ENCODE measurements at regions not wholly inside any gene's neighbourhood (a gene's known extent, or its start where the extent isn't known, plus 50 kb on each side); places are given as distances from the start of the nearest gene placed in this dataset.
A peak's percentile ranks its signal among the peaks of the same experiment; 100 is the strongest.

- H3K27ac Mint-ChIP-seq = no peak overlapping the region
- H3K36me3 Mint-ChIP-seq = no peaks in the 10 kb centered on the region
- no peak for DNase-seq
- H3K27me3 Mint-ChIP-seq = peaks cover 4% of the 10 kb centered on the region
- H3K4me1 Mint-ChIP-seq = no peaks in the 10 kb centered on the region
- no peak overlapping the region for H3K4me3 Mint-ChIP-seq
- no peaks in the 10 kb centered on the region for H3K9me3 Mint-ChIP-seq
Observed at GRCh38 chr18:54100920-54101470, 123.5 kb downstream of the MBD2 start.

- no peak overlapping the region for H3K4me3 Mint-ChIP-seq
- no peaks in the 10 kb centered on the region for H3K36me3 Mint-ChIP-seq
- H3K4me1 Mint-ChIP-seq = no peaks in the 10 kb centered on the region
- H3K27ac Mint-ChIP-seq = no peak overlapping the region
- DNase-seq = no peak
- H3K9me3 Mint-ChIP-seq = no peaks in the 10 kb centered on the region
- H3K27me3 Mint-ChIP-seq = peaks cover 7% of the 10 kb centered on the region
Observed at GRCh38 chr18:54100466-54100865, 124.0 kb downstream of the MBD2 start.

- H3K27ac Mint-ChIP-seq = no peak overlapping the region
- H3K36me3 Mint-ChIP-seq = no peaks in the 10 kb centered on the region
- H3K4me1 Mint-ChIP-seq = no peaks in the 10 kb centered on the region
- H3K9me3 Mint-ChIP-seq = no peaks in the 10 kb centered on the region
- peaks cover 3% of the 10 kb centered on the region for H3K27me3 Mint-ChIP-seq
- no peak overlapping the region for H3K4me3 Mint-ChIP-seq
- DNase-seq = no peak
Observed at GRCh38 chr18:54094474-54094873, 130.0 kb downstream of the MBD2 start.

- Mint-ChIP-seq H3K4me1 (peaks cover 5% of the 10 kb centered on the region), H3K9me3 (peaks cover 2% of the 10 kb centered on the region), H3K27me3 (peaks cover 1% of the 10 kb centered on the region), H3K4me3 (no peak overlapping the region), H3K27ac (no peak overlapping the region), H3K36me3 (peaks cover 5% of the 10 kb centered on the region)
- no peak for DNase-seq
Observed at GRCh38 chr18:54090856-54091255, 133.6 kb downstream of the MBD2 start.

GRCh38 chr18:54089749-54090459 is 134.6 kb downstream of the MBD2 start:
- peaks cover 2% of the 10 kb centered on the region for H3K9me3 Mint-ChIP-seq
- peaks cover 5% of the 10 kb centered on the region for H3K4me1 Mint-ChIP-seq
- H3K36me3 Mint-ChIP-seq = peaks cover 5% of the 10 kb centered on the region
- no peak overlapping the region for H3K27ac Mint-ChIP-seq
- H3K4me3 Mint-ChIP-seq = no peak overlapping the region
- DNase-seq = no peak
- H3K27me3 Mint-ChIP-seq = no peaks in the 10 kb centered on the region

GRCh38 chr18:54086863-54087262 is 137.6 kb downstream of the MBD2 start:
- H3K9me3 Mint-ChIP-seq = peaks cover 12% of the 10 kb centered on the region
- H3K4me1 Mint-ChIP-seq = peaks cover 5% of the 10 kb centered on the region
- H3K27ac Mint-ChIP-seq = peak overlapping the region; percentile 34
- H3K4me3 Mint-ChIP-seq = no peak overlapping the region
- no peak for DNase-seq
- peaks cover 5% of the 10 kb centered on the region for H3K36me3 Mint-ChIP-seq
- H3K27me3 Mint-ChIP-seq = no peaks in the 10 kb centered on the region

- peaks cover 12% of the 10 kb centered on the region for H3K9me3 Mint-ChIP-seq
- peak overlapping the region; percentile 34 for H3K27ac Mint-ChIP-seq
- no peak overlapping the region for H3K4me3 Mint-ChIP-seq
- H3K27me3 Mint-ChIP-seq = no peaks in the 10 kb centered on the region
- DNase-seq = no peak
- H3K36me3 Mint-ChIP-seq = peaks cover 5% of the 10 kb centered on the region
- peaks cover 5% of the 10 kb centered on the region for H3K4me1 Mint-ChIP-seq
Observed at GRCh38 chr18:54086046-54086802, 138.2 kb downstream of the MBD2 start.

- DNase-seq = no peak
- Mint-ChIP-seq H3K4me3 (no peak overlapping the region), H3K9me3 (peaks cover 10% of the 10 kb centered on the region), H3K4me1 (no peaks in the 10 kb centered on the region), H3K27me3 (no peaks in the 10 kb centered on the region), H3K27ac (no peak overlapping the region), H3K36me3 (no peaks in the 10 kb centered on the region)
Observed at GRCh38 chr18:54080858-54081257, 143.6 kb downstream of the MBD2 start.

GRCh38 chr18:54076166-54076565 is 148.3 kb downstream of the MBD2 start:
- Mint-ChIP-seq H3K27ac (no peak overlapping the region), H3K4me1 (no peaks in the 10 kb centered on the region), H3K9me3 (no peaks in the 10 kb centered on the region), H3K36me3 (no peaks in the 10 kb centered on the region), H3K4me3 (no peak overlapping the region), H3K27me3 (no peaks in the 10 kb centered on the region)
- DNase-seq = no peak

GRCh38 chr18:54075689-54076088 is 148.8 kb downstream of the MBD2 start:
- Mint-ChIP-seq H3K4me3 (no peak overlapping the region), H3K9me3 (no peaks in the 10 kb centered on the region), H3K36me3 (no peaks in the 10 kb centered on the region), H3K4me1 (no peaks in the 10 kb centered on the region), H3K27me3 (no peaks in the 10 kb centered on the region), H3K27ac (no peak overlapping the region)
- DNase-seq = no peak

- Mint-ChIP-seq H3K9me3 (no peaks in the 10 kb centered on the region), H3K4me3 (no peak overlapping the region), H3K36me3 (no peaks in the 10 kb centered on the region), H3K4me1 (no peaks in the 10 kb centered on the region), H3K27ac (no peak overlapping the region), H3K27me3 (no peaks in the 10 kb centered on the region)
- DNase-seq = no peak
Observed at GRCh38 chr18:54069729-54070128, 154.7 kb downstream of the MBD2 start.

GRCh38 chr18:54060343-54061005 is 164.0 kb downstream of the MBD2 start:
- H3K4me1 Mint-ChIP-seq = no peaks in the 10 kb centered on the region
- no peak overlapping the region for H3K27ac Mint-ChIP-seq
- H3K9me3 Mint-ChIP-seq = no peaks in the 10 kb centered on the region
- no peaks in the 10 kb centered on the region for H3K36me3 Mint-ChIP-seq
- peaks cover 18% of the 10 kb centered on the region for H3K27me3 Mint-ChIP-seq
- no peak overlapping the region for H3K4me3 Mint-ChIP-seq
- DNase-seq = no peak

- Mint-ChIP-seq H3K4me1 (no peaks in the 10 kb centered on the region), H3K4me3 (no peak overlapping the region), H3K36me3 (no peaks in the 10 kb centered on the region), H3K27me3 (no peaks in the 10 kb centered on the region), H3K9me3 (no peaks in the 10 kb centered on the region), H3K27ac (no peak overlapping the region)
- no peak for DNase-seq
Observed at GRCh38 chr18:54052732-54053429, 171.6 kb downstream of the MBD2 start.

GRCh38 chr18:54052259-54052658 is 172.2 kb downstream of the MBD2 start:
- DNase-seq = no peak
- Mint-ChIP-seq H3K27ac (no peak overlapping the region), H3K4me3 (no peak overlapping the region), H3K4me1 (no peaks in the 10 kb centered on the region), H3K9me3 (no peaks in the 10 kb centered on the region), H3K27me3 (no peaks in the 10 kb centered on the region), H3K36me3 (no peaks in the 10 kb centered on the region)
